HCT116 (cell line): ENCODE measurements at regions not wholly inside any gene's neighbourhood (a gene's known extent, or its start where the extent isn't known, plus 50 kb on each side); places are given as distances from the start of the nearest gene placed in this dataset.

Experiments used
- ATAC-seq: fragments of 200-7000 bp; cut with Tn5 transposase; 2 replicates; pipeline ENCODE4 v1.9.1; 2020; ENCODE audit warnings: mild to moderate bottlenecking, moderate library complexity
- BruUV-seq: library from RNA; stranded (reverse); fragments of 400-500 nt; replicated peaks from 2 replicates; lab custom pipeline; 2021; lab: Mats Ljungman, UMichigan
- CTCF ChIA-PET: fragments of 300-600 bp; sonication (Branson Sonifier 250); formaldehyde crosslinking; loops from one replicate; lab custom pipeline; 2021; ENCODE audit warnings: antibody characterized with exemption; lab: Charles Lee
- POLR2A ChIA-PET: fragments of 300-600, 350-600 bp; sonication (Branson Sonifier 250); formaldehyde crosslinking; loops from one replicate; lab custom pipeline; 2021; ENCODE audit warnings: antibody characterized with exemption; lab: Charles Lee
- RAD21 ChIA-PET, 2 experiments: fragments of 300-600 bp; sonication (Branson Sonifier 250); formaldehyde crosslinking; loops; one replicate each; lab custom pipeline; 2023; ENCODE audit warnings: low total read pairs in 2 of 2; ENCODE audit not compliant: uncharacterized antibody in 2 of 2, unreplicated experiment in 2 of 2, low non-redundant PET in 1 of 2; lab: Charles Lee
- DNase-seq: peaks from one replicate; pipeline ENCODE4 v3.0.0-alpha.2; 2010; ENCODE audit warnings: low read depth, low spot score
- H2AFZ ChIP-seq: fragments of 200-600 bp; shearing (Covaris generic), sonication (generic); 2 replicates; pipeline ENCODE4 v1.6.1; 2017; ENCODE audit warnings: low read depth, mixed run types, mixed read lengths, antibody characterized with exemption, low read length; ENCODE audit not compliant: poor library complexity, severe bottlenecking
- H3K27ac ChIP-seq: 2 replicates; pipeline ENCODE4 v1.5.1; 2012; ENCODE audit warnings: low read depth, low read length
- H3K27me3 ChIP-seq: fragments of 200-600 bp; sonication (generic); 2 replicates; pipeline ENCODE4 v1.6.1; 2016; ENCODE audit warnings: mixed run types, low read length, mixed read lengths; ENCODE audit not compliant: insufficient read depth
- H3K36me3 ChIP-seq, 2 experiments: fragments of 200-500 bp in 1 of 2; fragments of 200-600 bp in 1 of 2; sonication (Bioruptor generic) in 1 of 2; sonication (generic) in 1 of 2; 2 replicates each; pipeline versions ENCODE4 v1.5.1 to v1.6.1; 2014 to 2016; ENCODE audit warnings: low read length in 2 of 2, inconsistent platforms in 1 of 2, mixed read lengths in 1 of 2, mixed run types in 1 of 2; ENCODE audit not compliant: insufficient read depth in 2 of 2, control insufficient read depth in 1 of 2
- H3K4me1 ChIP-seq, 2 experiments: fragments of 200-600 bp in 1 of 2; sonication (generic) in 1 of 2; 2 replicates each; pipeline versions ENCODE4 v1.5.1 to v1.6.1; 2012 to 2017; ENCODE audit warnings: low read length in 2 of 2, inconsistent platforms in 1 of 2, mild to moderate bottlenecking in 1 of 2, mixed read lengths in 1 of 2, mixed run types in 1 of 2, moderate library complexity in 1 of 2; ENCODE audit not compliant: insufficient read depth in 2 of 2, control insufficient read depth in 1 of 2
- H3K4me2 ChIP-seq: fragments of 200-600 bp; sonication (generic); 2 replicates; pipeline ENCODE4 v1.6.1; 2017; ENCODE audit warnings: mixed run types, low read length, mixed read lengths
- H3K4me3 ChIP-seq, 2 experiments: fragments of 200-600 bp in 1 of 2; sonication (generic) in 1 of 2; replicated peaks in 1 of 2; 2 replicates each; pipeline ENCODE4 v1.5.1; 2011 to 2016; ENCODE audit warnings: low read length in 2 of 2, control low read depth in 1 of 2, low read depth in 1 of 2, mild to moderate bottlenecking in 1 of 2, mixed read lengths in 1 of 2, mixed run types in 1 of 2
- H3K79me2 ChIP-seq: fragments of 200-600 bp; sonication (generic); 2 replicates; pipeline ENCODE4 v1.6.1; 2017; ENCODE audit warnings: mild to moderate bottlenecking, mixed run types, low read length, moderate library complexity, mixed read lengths; ENCODE audit not compliant: insufficient read depth
- H3K9ac ChIP-seq: fragments of 200-600 bp; sonication (generic); 2 replicates; pipeline ENCODE4 v1.6.1; 2016; ENCODE audit warnings: low read length, mixed read lengths
- H3K9me2 ChIP-seq: fragments of 200-600 bp; sonication (generic), shearing (Covaris generic); 2 replicates; pipeline ENCODE4 v1.6.1; 2017; ENCODE audit warnings: mixed run types, mild to moderate bottlenecking, moderate library complexity; ENCODE audit not compliant: insufficient read depth
- H3K9me3 ChIP-seq, 2 experiments: fragments of 200-500 bp in 1 of 2; fragments of 200-600 bp in 1 of 2; sonication (Bioruptor generic) in 1 of 2; sonication (generic) in 1 of 2; 2 replicates each; pipeline ENCODE4 v1.6.1; 2014 to 2017; ENCODE audit warnings: low read length in 2 of 2, mixed read lengths in 2 of 2, inconsistent platforms in 1 of 2, low read depth in 1 of 2, mild to moderate bottlenecking in 1 of 2, mixed run types in 1 of 2, moderate library complexity in 1 of 2; ENCODE audit not compliant: control insufficient read depth in 1 of 2, insufficient read depth in 1 of 2
- H4K20me1 ChIP-seq: fragments of 200-600 bp; sonication (generic), shearing (Covaris generic); 2 replicates; pipeline ENCODE4 v1.6.1; 2017; ENCODE audit warnings: mixed run types, mild to moderate bottlenecking, moderate library complexity; ENCODE audit not compliant: insufficient read depth
- CBX3 ChIP-seq: IDR thresholded peaks from 2 replicates; pipeline ENCODE4 v1.6.1; 2012; ENCODE audit warnings: low read depth
- CEBPB ChIP-seq: IDR thresholded peaks from 2 replicates; pipeline ENCODE4 v1.6.1; 2012; ENCODE audit warnings: low read depth
- EGR1 ChIP-seq: IDR thresholded peaks from 2 replicates; pipeline ENCODE4 v1.6.1; 2012; ENCODE audit warnings: low read depth
- ELF1 ChIP-seq: IDR thresholded peaks from 2 replicates; pipeline ENCODE4 v1.6.1; 2012; ENCODE audit warnings: low read depth, borderline replicate concordance
- EZH2phosphoT487 ChIP-seq: fragments of 200-600 bp; IDR thresholded peaks from 2 replicates; pipeline ENCODE4 v1.6.1; 2018; ENCODE audit warnings: antibody characterized with exemption, borderline replicate concordance
- JUND ChIP-seq: IDR thresholded peaks from 2 replicates; pipeline ENCODE4 v1.6.1; 2012
- MAX ChIP-seq: IDR thresholded peaks from 2 replicates; pipeline ENCODE4 v1.6.1; 2012
- POLR2A ChIP-seq: IDR thresholded peaks from 2 replicates; pipeline ENCODE4 v1.7.0; 2011; ENCODE audit warnings: borderline replicate concordance; ENCODE audit not compliant: insufficient read depth, insufficient read length; ENCODE audit errors: extremely low read depth
- REST ChIP-seq: IDR thresholded peaks from 2 replicates; pipeline ENCODE4 v1.6.1; 2012; ENCODE audit warnings: low read depth
- SIN3A ChIP-seq: IDR thresholded peaks from 2 replicates; pipeline ENCODE4 v1.6.1; 2012; ENCODE audit warnings: low read depth
- SRF ChIP-seq: IDR thresholded peaks from 2 replicates; pipeline ENCODE4 v1.6.1; 2012; ENCODE audit warnings: low read depth
- TCF7L2 ChIP-seq: IDR thresholded peaks from 2 replicates; pipeline ENCODE4 v1.7.0; 2011; ENCODE audit warnings: borderline replicate concordance, inconsistent platforms; ENCODE audit not compliant: insufficient read depth, insufficient read length; ENCODE audit errors: extremely low read depth
- ZBTB33 ChIP-seq: IDR thresholded peaks from 2 replicates; pipeline ENCODE4 v1.6.1; 2011; ENCODE audit warnings: mild to moderate bottlenecking, low read length, moderate library complexity; ENCODE audit not compliant: insufficient replicate concordance; ENCODE audit errors: extremely low read depth
- ZFX ChIP-seq: fragments of 450-650 bp; IDR thresholded peaks from 2 replicates; pipeline ENCODE4 v1.6.1; 2017
- ZNF274 ChIP-seq: fragments of 200-500 bp; sonication (Bioruptor generic); IDR thresholded peaks from 2 replicates; pipeline ENCODE4 v1.6.1; 2014; ENCODE audit warnings: mild to moderate bottlenecking, low read depth, low read length, inconsistent platforms
- intact Hi-C: fragments of 100-400 bp; cut with micrococcal nuclease; formaldehyde crosslinking; loops from 2 replicates; pipeline ENCODE4 v1.10.0; 2022

DNA sequence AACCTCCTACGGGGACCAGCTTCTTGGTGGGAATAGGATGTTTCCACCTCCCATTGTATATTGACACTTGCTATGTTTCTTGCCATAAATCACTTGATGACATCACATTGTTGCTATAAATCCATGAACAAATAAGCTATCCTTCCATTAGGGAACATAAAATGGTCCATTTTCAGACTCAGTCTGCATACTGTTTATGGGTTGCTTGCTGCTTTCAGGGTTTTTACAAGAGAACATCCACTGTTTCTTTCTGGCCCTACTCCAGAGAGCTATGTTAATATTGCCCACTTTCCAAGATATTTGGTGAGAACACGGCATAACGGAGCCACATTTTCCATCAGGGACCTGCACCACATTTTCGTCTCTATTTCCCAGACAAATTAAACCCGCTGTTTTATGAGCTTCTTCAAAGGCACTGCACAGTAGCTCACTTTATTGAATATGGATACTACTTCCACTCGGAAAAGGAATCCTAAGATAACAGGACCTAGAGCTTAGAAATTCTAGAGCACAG is 800.2 kb downstream of the KCNJ2 start:
- CTCF ChIA-PET = interaction anchor here (1.0 kb wide), 1 partner anchor 202 kb away, joined by 3 read pairs; no protein-coding TSS in a partner anchor
- TF ChIP-seq JUND (no peak), EZH2phosphoT487 (no peak), EGR1 (no peak), MAX (no peak), ELF1 (no peak), ZFX (no peak), CBX3 (no peak), CEBPB (no peak), SIN3A (no peak)
- TF ChIP-seq, all 23 proteins: peak for 0
- Histone ChIP-seq H3K9ac (no peak overlapping the region), H4K20me1 (no peaks in the 10 kb centered on the region), H3K4me1 (no peaks in the 10 kb centered on the region), H3K9me3 (0 out of 4 replicates have a peak, but pooled peaks cover 0 to 3% of the 10 kb centered on the region in 2 experiments), H3K9me2 (no peaks in the 10 kb centered on the region), H2AFZ (no peak overlapping the region), H3K27me3 (no peaks in the 10 kb centered on the region), H3K36me3 (no peaks in the 10 kb centered on the region), H3K79me2 (no peaks in the 10 kb centered on the region), H3K4me3 (no peak overlapping the region), H3K4me2 (no peak overlapping the region), H3K27ac (no peak overlapping the region)
- DNase-seq (no peak), ATAC-seq (no peak)
- intact Hi-C loops = no loop called here
- ChIA-PET RAD21 (no interaction called here), POLR2A (no interaction called here)
- BruUV-seq = no TSS peak

DNA sequence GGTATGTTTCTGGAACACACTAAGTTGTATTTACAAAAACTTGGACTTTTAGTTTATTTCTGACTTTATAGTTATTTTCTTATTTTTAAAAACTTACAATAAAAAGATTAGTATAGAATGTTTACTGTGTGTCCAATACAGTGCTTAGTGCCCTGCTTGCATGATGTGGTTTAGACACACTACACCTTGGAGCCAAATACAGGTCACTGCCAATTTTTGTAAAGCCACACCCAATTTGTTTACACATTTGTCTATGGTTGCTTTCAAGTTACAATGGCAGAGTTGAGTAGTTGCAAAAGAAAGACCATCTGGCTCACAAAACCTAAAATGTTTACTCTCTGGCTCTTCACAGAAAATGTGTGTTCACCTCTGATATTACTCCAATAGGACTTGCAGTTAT is 807.1 kb downstream of the KCNJ2 start:
- no peak for DNase-seq
- H3K4me2 ChIP-seq = no peak overlapping the region
- H3K4me1 ChIP-seq = no peaks in the 10 kb centered on the region
- no peak overlapping the region for H3K27ac ChIP-seq
- no peaks in the 10 kb centered on the region for H3K79me2 ChIP-seq
- no peak for ATAC-seq
- no peak overlapping the region for H3K9ac ChIP-seq
- no TSS peak for BruUV-seq
- no peaks in the 10 kb centered on the region for H3K27me3 ChIP-seq
- intact Hi-C loops = no loop called here
- no peaks in the 10 kb centered on the region for H3K9me3 ChIP-seq
- POLR2A ChIA-PET = no interaction called here
- H2AFZ ChIP-seq = no peak overlapping the region
- no peak overlapping the region for H3K4me3 ChIP-seq
- no peaks in the 10 kb centered on the region for H3K36me3 ChIP-seq
- CTCF ChIA-PET = no interaction called here
- RAD21 ChIA-PET = no interaction called here
- H3K9me2 ChIP-seq = no peaks in the 10 kb centered on the region
- H4K20me1 ChIP-seq = no peaks in the 10 kb centered on the region
- TF ChIP-seq ZBTB33 (no peak), CEBPB (no peak), ELF1 (no peak), CBX3 (no peak), EZH2phosphoT487 (no peak), POLR2A (no peak), TCF7L2 (no peak), ZNF274 (no peak), REST (no peak), SRF (no peak)
